HG03469 (cell line): ENCODE measurements at regions not wholly inside any gene's neighbourhood (a gene's known extent, or its start where the extent isn't known, plus 50 kb on each side); places are given as distances from the start of the nearest gene placed in this dataset.

ENCODE experiments used
- ATAC-seq: cut with Tn5 transposase; IDR thresholded peaks from one replicate; pipeline ENCODE4 v1.9.1; 2021; ENCODE audit warnings: mild to moderate bottlenecking, moderate library complexity, moderate number of reproducible peaks; ENCODE audit not compliant: unreplicated experiment

DNA sequence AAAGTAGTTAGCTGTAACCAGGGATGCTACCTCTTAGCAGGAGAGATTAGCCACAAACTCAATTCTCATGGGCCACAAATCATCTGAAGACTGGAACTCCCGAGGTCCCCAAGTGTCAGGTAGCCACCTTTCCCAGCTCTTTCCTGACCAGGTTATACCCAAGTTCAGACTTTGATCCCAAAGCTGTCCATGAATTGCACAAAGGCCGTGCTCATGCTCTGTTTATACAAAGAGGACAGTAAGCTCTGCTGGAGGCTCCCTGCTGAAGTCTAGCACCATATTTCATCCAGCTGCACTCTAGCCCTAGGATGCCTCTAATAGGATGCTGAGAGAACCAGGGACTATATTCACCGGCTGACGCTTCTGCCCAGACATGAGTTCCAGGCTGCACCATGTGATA is 271.0 kb upstream of the ADAMTSL1 start:
- ATAC-seq: no peak

DNA sequence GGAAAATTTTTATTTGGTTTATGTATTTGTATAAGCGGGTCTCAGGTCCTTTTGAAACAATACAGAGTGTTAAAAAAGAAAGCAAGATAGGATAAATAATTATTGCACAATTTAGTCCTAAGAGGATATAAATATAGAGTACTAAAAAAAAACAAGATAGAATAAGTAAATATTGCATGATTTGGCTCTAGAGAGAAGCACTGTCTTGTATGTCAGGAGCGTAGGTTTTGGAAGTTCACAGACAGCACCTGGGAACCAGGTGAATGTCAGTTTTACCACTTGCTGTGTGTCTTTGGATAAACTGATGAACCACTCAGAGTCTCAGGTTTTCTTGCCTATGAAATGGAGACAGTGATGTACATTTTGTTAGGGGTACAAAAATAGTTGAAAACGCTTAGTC is 266.2 kb upstream of the ADAMTSL1 start:
- no peak for ATAC-seq

DNA sequence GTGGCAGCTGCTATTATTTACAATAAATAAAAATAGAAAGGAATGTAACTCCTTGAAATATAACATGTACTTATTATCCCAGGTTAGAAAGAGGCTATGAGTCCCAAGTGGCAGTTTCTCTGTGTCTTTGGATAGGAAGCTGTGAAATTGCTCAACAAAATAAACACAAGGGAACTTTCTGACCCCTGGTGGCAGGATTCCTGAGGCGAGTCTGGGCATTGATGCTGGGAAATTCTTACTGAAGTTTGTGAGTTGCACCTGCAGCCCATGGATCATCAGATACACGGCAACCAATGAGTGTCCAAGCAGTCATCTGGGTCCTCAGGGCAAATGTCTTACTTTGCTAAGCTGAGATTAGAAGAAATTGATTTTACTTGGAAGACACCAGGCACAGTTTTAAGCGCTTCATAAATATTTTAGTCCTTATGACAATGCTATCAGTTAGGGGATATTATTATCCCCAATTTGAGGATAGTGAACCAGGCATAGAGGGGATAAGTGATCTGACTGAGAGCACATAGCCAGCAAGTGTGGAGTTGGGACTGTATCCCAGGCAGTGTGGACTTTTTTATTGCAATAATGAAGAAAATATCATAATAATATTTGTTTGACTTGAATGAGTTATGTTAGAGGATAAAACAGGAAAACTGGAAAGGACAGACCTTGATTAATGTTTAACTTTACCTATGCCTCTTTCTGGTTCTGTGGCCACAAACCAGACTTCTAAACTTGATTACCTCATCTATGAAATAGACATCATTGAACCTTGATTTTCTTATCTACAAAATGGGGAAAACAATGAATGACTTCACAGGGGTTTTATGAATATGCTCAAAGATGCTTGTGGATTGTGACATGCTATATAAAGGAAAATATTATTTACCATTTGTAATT is 265.5 kb upstream of the ADAMTSL1 start:
- no peak for ATAC-seq

DNA sequence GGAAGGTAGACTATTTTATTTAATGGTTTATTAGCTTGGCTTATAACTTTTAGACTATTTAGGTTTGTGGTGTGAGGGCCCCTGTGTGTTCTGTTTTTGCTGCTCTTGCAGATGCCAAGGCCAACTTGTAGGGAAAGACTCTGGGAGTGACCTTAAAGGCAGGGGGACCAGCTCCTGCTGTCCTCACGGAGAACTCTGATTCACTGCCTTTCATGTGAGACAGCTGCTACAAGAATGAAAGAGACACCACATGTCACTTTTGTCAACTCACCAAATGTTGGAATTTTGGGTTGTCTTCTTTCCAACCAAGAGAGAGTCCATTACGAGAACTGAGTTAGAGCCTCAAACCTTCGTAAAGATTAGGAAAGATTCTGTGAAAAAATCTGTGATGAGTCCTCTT is 258.3 kb upstream of the ADAMTSL1 start:
- ATAC-seq: no peak

DNA sequence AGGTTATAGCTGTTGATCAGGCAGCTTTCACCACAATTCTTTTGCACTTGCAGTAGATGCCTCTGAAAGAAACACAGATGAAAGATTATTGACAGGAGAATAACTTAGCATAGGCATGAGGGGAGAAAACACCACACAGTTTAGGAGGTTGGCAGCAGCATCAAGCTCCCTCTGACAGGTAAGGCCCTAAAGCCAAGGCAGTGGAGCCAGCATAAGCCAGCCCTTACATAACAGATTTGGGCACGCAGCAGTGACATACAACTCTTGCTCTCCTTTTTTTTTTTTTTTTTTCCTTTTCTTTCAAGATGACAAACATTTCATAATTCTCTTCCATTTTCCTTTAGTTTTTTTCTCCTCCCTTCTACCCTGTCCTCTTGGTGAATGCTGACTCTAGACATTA is 257.6 kb upstream of the ADAMTSL1 start:
- ATAC-seq: no peak

DNA sequence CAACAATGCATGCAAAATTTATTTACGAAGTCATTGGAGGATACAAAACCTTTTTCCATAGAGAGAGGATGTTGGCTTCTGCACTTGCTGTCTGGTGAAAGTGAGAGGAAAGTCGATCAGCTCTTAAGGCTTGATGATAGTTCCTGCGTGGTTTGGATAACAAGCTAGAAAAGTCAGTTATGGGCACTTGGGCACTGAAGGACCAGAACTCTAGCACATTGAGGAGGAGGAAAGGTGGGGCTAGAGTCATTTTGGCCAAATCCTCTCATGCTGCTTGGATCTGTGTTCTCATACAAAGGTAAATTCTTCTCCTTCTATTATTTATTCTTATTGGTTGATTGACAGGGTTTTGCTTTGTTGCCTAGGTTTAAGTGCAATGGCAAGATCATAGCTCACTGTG is 245.9 kb upstream of the ADAMTSL1 start:
- no peak for ATAC-seq

DNA sequence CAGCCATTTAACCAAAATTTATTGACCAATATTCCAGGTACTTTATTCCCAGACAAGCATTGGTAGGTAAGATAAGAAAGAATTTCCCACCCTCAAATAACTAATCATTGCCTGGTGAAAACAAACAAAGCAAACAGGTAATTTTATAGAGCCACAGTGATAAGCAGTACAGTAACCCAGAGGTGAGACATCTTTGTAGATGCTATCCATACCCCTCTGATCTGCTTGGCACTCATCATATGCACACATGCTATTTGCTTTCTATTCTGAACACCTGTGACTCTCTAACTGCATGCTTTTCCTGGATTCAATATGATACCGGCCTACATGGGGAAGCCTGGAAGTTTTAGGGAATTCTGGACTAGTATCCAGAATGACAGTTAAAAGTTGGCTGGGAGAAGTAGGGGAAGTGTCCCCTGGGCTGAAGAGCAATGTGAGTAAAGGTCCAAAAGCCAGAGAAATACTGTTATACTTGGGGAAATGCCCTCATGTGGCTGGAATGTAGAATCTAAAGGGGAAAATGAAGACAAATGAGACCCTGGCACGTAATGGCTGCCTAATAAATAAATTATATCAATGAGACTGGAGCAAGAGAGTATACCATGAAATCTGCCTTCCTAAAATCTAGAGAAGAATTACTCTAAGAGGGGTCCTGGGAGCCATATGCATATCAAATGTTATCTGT is 243.8 kb upstream of the ADAMTSL1 start:
- no peak for ATAC-seq

DNA sequence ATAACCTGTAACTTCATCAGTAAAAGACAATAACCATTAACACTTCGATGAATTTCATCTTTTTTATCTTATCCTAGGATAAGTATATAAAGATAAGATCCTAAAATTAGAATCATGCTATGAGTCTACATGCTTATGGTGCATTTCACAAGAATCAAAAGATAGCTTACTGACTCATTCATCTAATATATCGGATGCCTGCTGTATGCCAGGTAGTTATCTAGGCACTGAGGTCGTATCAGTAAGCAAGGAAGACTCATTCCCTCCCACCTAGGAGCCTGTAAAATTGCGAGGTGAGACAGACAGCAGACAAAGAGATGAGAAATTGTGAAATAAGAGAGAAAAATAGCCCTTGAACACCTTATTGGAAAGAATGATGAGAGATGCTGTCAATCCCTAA is 240.6 kb upstream of the ADAMTSL1 start:
- ATAC-seq: no peak

DNA sequence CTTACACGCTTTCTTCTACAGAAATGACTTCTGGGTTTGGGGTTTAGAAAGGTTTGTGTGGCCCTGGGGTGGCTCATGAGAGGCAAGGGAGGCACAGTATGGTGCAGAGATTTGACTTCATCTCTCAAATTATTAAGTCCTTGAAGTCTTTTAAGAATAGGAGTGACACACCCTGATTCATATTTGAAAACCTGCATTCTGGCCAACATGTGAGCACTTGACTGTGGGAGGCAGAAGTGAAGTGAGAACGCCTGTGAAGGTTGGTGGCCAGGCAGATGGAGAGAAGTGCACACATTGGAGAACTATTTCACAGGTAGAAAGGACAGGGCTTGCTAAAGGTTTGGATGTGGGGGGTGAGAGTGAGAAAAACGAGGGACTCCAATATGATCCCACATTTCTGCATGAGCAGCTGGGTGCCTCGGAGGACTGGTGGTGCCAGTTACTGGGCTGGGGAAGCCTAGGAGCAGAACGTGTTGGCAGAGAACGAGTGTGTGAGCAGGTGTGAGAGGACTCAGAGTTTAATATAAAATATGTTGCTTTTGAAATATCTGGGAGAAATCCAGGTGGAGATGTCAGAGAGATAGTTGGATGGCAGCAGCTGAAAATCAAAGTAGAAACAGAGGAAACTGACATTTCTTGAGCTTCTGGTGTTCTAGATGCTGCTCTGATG is 240.0 kb upstream of the ADAMTSL1 start:
- no peak for ATAC-seq

DNA sequence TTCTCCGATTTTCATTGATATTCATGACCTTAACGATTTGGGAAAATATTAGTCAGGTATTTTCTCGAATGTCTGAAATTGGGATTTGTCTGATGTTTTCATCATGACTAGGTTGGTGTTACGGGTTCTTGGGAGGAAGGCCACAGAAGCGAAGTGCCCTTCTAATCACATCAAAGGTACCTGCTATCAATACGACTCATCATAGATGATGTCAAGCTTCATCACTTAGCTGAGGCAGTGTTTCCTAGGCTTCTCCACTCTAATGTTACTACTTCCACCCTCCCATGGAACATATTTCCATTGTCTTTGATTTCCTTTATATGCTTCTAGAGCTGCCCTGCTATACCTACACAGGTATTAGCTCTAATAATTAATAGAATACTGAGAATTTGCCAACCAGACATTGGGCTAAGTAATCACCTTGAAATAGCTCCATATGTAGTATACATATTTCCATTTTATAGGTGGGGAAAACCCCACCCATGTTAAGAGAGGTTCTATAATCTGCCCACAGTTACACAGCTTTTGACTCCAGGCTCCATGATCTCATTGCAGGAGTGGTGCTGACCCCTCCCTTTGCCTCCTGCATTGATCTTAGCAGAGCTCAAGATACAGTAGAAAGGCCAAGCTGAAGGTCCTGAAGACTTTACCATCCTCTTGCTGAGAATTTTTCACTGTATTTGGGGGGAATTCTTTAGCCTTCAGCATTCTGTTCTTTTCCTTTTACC is 238.6 kb upstream of the ADAMTSL1 start:
- no peak for ATAC-seq

DNA sequence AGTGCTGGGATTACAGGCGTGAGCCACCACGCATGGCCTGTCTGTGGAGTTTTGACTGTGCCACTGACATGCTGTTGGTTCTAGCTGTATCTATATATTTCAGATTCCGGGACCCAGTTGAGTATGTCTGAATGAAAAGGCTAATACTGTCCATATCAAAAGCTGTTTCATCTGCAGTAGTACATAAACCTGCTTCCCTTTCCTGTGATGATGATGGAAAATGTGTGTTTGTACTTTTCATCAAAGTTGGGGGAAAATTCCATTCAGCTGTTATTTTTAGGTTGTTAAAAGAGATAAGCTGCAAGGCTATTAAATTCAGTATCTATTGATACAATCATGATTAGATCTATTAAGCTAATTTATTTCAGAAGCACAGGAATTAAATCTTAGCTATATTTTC is 237.6 kb upstream of the ADAMTSL1 start:
- no peak for ATAC-seq

DNA sequence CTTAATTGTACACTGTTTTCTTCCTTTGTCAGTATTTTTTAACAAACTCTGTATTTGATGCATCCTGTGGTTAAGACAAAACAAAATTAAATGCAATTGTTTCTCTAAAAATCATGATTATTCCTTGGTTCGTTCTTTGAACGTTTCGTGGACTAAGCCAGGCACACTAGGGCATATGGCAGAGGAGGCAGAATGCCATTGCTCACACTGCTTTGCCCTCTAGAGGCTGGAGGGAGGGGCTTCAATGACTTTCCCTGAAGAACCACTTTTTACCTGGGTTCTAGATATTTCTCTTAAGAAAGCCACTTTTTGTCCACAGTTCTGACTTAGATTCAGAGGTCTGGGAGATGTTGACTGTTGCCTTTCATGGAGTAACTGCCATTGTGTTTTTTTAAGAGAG is 236.2 kb upstream of the ADAMTSL1 start:
- ATAC-seq: no peak

DNA sequence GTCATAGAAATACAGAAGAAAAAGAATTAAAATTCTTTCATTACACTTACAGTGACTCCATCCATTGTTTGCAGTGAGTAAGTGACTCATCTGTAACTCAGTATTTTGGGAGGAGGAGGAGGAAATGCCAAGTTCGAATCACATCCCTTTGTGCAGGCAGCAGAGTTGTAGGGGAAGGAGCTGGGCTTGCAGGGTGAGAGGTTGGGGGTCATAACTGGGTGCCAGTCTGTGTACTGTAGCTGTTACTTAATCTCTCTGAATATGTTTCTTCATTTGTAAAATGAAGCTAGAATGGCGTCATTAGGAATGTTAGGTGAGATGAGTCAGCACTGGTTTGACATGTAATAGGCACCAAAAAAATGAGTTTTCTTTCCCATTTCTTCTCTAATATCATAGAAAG is 235.7 kb upstream of the ADAMTSL1 start:
- ATAC-seq: no peak

DNA sequence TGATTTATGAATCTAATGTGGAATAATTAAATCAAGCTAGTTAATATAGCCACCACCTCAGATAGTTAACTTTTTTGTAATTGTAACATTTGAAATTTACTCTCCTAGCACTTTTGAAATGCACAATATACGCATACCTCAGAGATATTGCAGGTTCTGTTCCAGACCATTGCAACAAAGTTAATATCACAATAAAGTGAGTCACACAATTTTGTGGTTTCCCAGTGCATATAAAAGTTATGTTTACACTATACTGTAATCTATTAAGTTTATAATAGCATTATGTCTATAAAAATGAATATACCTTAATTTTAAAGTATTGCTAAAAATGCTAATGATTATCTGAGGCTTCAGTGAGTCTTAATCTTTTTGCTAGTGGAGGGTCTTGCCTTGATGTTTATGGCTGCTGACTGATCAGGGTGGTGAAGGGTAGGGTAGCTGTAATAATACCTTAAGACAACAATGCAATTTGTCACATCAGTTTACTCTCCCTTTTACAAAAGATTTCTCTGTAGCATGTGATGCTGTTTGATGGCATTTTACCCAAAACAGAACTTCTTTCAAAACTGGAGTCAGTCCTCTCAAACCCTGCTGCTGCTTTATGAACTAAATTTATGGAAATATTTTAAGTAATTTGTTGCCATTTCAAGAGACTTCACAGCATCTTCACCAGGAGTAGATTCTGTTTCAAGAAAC is 235.1 kb upstream of the ADAMTSL1 start:
- ATAC-seq: no peak

DNA sequence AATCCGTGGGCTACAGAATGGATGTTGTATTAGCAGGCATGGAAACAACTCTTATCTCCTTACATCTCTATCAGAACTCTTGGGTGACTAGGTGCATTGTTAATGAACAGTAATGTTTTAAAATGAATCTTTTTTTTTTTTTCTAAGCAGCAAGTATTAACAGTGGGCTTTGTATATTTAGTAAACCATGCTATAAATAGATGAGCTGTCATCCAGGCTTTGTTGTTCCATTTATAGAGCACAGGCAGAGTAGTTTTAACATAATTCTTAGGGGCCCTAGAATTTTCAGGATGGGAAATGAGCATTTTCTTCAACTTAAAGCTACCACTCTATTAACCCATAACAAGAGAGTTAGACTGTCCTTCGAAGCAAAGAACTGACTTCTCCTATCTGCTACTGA is 233.7 kb upstream of the ADAMTSL1 start:
- ATAC-seq: no peak

DNA sequence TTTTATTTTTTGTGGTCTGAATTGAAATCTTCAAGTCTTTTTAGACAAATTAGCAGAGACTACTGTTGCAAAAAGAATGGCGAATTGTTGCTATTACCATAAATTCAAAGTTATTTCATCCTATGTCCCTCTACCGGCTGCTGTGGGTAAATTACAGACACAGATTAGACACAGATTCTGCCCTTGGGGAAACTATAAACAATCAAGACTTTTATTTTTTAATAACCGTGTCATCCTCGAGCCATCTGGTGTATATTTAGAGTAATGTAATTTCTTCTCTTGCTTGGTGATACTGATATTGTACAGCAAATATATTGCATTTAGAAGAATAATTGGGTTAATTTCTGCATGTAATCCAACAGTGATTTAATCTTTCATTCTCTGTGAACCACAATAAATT is 228.0 kb upstream of the ADAMTSL1 start:
- ATAC-seq: no peak

DNA sequence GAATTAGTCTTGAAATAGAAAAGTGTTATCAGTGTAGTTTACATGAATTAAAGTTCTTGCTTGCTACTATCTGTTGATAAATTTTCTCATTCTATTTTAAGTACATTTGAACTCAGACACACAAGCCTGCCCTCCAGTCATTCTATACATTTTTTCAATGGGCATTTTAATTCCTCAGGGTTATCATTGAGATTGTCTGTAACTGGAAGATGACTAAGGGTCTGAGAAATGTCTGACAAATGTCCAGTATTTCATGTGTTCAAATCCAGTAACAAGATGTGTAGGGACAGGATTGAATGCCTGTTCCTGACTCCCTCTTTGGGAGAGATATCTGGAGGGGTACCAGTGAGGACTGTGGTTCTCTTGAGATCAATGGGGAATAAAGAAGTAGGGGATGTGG is 223.9 kb upstream of the ADAMTSL1 start:
- no peak for ATAC-seq

DNA sequence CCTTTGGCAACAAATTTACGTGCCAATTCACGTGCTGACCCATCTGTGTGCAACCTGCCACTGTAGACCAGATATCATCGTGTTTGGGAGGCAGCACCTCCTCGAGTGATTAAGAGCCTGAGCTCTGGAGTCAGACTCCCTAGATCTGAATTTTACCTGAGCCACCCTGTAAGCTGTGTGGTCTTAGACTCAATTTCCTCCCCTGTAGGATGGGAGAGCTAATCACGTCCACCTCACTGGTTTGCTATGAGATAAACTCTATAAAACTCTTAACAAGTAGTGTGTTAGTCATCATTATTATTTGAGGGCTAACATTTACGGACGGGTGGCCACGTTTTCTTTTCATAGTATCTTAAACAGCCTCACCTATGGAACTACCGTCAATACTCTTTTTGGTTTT is 220.0 kb upstream of the ADAMTSL1 start:
- no peak for ATAC-seq

DNA sequence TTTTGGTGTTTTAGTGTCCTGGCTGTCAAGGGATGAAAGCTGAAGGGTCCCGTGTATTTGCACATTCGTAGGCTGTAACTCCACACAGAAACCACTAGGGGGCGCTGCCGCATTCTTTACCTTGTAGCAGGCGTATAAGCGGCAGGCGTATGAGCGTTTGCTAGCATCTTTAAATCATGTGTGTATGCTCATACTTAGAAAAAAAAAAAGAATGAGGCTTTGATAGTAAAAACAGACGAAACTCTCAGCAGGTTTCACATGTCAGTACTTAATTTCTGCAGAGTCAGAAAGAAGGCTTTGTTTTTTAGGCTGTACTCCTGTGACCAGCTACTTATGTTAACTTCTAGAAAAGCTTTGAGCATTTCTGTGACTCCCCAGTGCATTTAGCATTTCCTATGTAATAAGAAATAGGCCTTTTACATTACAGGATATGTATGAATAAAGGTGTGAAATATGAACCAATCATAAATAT is 218.8 kb upstream of the ADAMTSL1 start:
- peak; percentile 93 for ATAC-seq

DNA sequence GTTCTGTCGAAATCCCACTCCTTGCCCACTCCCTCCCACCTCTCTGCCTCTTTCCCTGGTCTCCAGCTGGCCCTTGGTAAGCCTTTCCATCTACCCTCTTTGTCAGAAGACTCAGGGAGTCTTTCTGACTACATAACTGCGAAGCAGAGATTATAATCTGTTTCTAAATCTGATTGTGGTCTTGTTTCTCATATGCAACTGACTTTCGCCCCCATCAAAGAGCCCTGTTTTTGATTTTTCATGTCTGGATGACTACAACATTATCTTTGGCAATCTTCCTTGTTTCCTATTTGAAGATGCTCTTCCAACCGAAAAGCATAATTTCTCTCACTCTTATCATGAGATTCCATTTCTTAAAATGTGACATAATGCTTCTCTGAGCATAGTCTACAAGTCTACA is 218.2 kb upstream of the ADAMTSL1 start:
- ATAC-seq: no peak

DNA sequence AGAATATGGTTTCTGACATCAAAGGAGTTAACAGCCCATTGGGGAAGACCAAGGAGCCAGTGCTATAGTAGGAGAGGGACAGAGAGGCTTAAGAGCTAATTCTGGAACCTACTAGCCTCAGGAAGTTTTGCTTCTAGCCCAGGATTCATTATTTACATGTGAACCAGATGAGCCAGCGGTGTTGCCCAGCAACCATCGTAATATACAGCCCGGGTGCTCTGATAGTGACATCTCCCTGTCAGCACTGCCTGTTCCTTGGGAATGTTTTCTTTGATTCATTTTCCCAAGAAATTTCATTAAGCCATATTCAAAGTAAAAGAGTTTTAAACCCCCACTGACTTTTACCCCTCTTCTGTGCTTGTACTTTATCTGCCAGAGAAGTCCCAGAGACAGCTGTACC is 217.4 kb upstream of the ADAMTSL1 start:
- no peak for ATAC-seq
